ENCODE measurements at regions not wholly inside any gene's neighbourhood (a gene's known extent, or its start where the extent isn't known, plus 50 kb on each side); places are given as distances from the start of the nearest gene placed in this dataset.
"Not testable (repeated sequence)": the region's sequence is repeated elsewhere in the genome, so short reads cannot be mapped to it uniquely, and the experiment has no call there.

GRCh38 chr7:142476077-142476476 lies 218.2 kb upstream of the PRSS58 start:
- TF ChIP-seq POLR2AphosphoS5 (IDR thresholded peaks at IDR 0.05): no peak
- no peak for TF ChIP-seq POLR2A (IDR thresholded peaks at IDR 0.05)
- TF ChIP-seq CTCF (IDR thresholded peaks at IDR 0.05): no peak
- no peaks in the 10 kb centered on the region for H3K4me1 ChIP-seq
- H3K27ac ChIP-seq: no peak overlapping the region
- H3K9me3 ChIP-seq: no peaks in the 10 kb centered on the region
- intact Hi-C loops (cut with DNase I; ENCODE audit: low total_unique reads): no loop called here
- no peaks in the 10 kb centered on the region for H3K36me3 ChIP-seq
- no peaks in the 10 kb centered on the region for H3K27me3 ChIP-seq
- DNase-seq (ENCODE audit: low spot score in 2 of 2): no peak
- H3K4me3 ChIP-seq: no peak overlapping the region

GRCh38 chr7:142471820-142472219 lies 214.0 kb upstream of the PRSS58 start:
- H3K27me3 ChIP-seq: no peaks in the 10 kb centered on the region
- H3K36me3 ChIP-seq: no peaks in the 10 kb centered on the region
- H3K4me3 ChIP-seq: no peak overlapping the region
- H3K27ac ChIP-seq: no peak overlapping the region
- DNase-seq (ENCODE audit: low spot score in 2 of 2): no peak
- TF ChIP-seq POLR2A (IDR thresholded peaks at IDR 0.05): no peak
- no peak for TF ChIP-seq CTCF (IDR thresholded peaks at IDR 0.05)
- TF ChIP-seq POLR2AphosphoS5 (IDR thresholded peaks at IDR 0.05): no peak
- H3K4me1 ChIP-seq: no peaks in the 10 kb centered on the region
- no peaks in the 10 kb centered on the region for H3K9me3 ChIP-seq
- intact Hi-C loops (cut with DNase I; ENCODE audit: low total_unique reads): no loop called here

GRCh38 chr7:142470544-142470830 lies 212.6 kb upstream of the PRSS58 start:
- DNase-seq (ENCODE audit: low spot score in 2 of 2): no peak
- no peaks in the 10 kb centered on the region for H3K36me3 ChIP-seq
- no peak overlapping the region for H3K4me3 ChIP-seq
- no peaks in the 10 kb centered on the region for H3K4me1 ChIP-seq
- H3K9me3 ChIP-seq: no peaks in the 10 kb centered on the region
- H3K27ac ChIP-seq: no peak overlapping the region
- H3K27me3 ChIP-seq: no peaks in the 10 kb centered on the region
- intact Hi-C loops (cut with DNase I; ENCODE audit: low total_unique reads): no loop called here
- no peak for TF ChIP-seq POLR2AphosphoS5 (IDR thresholded peaks at IDR 0.05)

GRCh38 chr7:142469696-142470543 lies 212.1 kb upstream of the PRSS58 start:
- Histone ChIP-seq H3K27ac (no peak overlapping the region), H3K9me3 (no peaks in the 10 kb centered on the region), H3K36me3 (no peaks in the 10 kb centered on the region), H3K4me3 (no peak overlapping the region), H3K27me3 (no peaks in the 10 kb centered on the region), H3K4me1 (no peaks in the 10 kb centered on the region)
- no peak for DNase-seq (ENCODE audit: low spot score in 2 of 2)
- intact Hi-C loops (cut with DNase I; ENCODE audit: low total_unique reads): no loop called here
- TF ChIP-seq POLR2AphosphoS5 (IDR thresholded peaks at IDR 0.05) (no peak), POLR2A (IDR thresholded peaks at IDR 0.05) (no peak), CTCF (IDR thresholded peaks at IDR 0.05) (no peak)

- Histone ChIP-seq H3K9me3 (no peaks in the 10 kb centered on the region), H3K36me3 (no peaks in the 10 kb centered on the region), H3K4me1 (no peaks in the 10 kb centered on the region), H3K27me3 (no peaks in the 10 kb centered on the region), H3K27ac (no peak overlapping the region), H3K4me3 (no peak overlapping the region)
- DNase-seq (ENCODE audit: low spot score in 2 of 2): no peak
- intact Hi-C loops (cut with DNase I; ENCODE audit: low total_unique reads): no loop called here
- no peak for TF ChIP-seq CTCF (IDR thresholded peaks at IDR 0.05)
- no peak for TF ChIP-seq POLR2A (IDR thresholded peaks at IDR 0.05)
- TF ChIP-seq POLR2AphosphoS5 (IDR thresholded peaks at IDR 0.05): no peak
These were observed 211.2 kb upstream of the PRSS58 start for GRCh38 chr7:142468871-142469665.

GRCh38 chr7:142467056-142467655 lies 209.3 kb upstream of the PRSS58 start:
- intact Hi-C loops (cut with DNase I; ENCODE audit: low total_unique reads); H3K36me3 ChIP-seq; H3K4me1 ChIP-seq; H3K9me3 ChIP-seq; DNase-seq (ENCODE audit: low spot score in 2 of 2); H3K4me3 ChIP-seq; H3K27ac ChIP-seq; H3K27me3 ChIP-seq: not testable (repeated sequence)

All from breast epithelium (tissue), 4 donors.